ENCODE measurements at regions not wholly inside any gene's neighbourhood (a gene's known extent, or its start where the extent isn't known, plus 50 kb on each side); places are given as distances from the start of the nearest gene placed in this dataset.

DNA sequence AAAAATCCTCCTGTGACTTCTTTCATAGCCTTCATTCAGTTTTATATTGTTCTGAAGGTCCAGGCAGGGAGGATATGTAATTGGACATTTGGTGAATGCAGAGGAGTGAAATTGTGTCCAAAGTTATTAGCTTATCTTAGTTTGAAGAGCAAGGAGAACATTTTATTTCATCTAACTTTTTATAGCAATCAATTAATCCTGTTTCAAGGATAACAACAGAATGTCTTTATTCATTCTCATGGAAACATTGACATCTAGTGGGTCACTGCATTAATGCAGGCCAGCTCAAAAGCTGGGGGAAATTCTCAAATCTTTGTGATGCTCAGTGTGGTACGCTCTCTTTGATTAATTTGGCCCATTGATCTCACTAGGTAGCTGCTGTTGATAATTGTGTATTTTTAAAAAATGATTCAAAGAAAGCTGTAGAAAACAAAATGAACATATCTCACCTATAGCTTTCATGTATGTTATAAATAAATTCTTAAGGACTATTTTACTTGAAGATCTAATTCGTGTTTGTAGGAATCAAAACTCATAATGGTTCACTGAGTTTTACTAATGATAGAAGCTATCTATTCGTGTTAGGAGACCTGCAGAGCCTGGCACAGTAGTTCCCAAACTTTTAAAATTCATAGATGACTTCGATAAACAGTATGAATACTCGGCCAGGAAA, 150.8 kb upstream of the KCNMB2 start:
- no peak overlapping the region for H3K4me3 ChIP-seq
- H3K27ac ChIP-seq: peak overlapping the region in 1 of 2 donors; percentile 41
- DNase-seq: peak in 1 of 4 donors; percentile 63
- H3K9me3 ChIP-seq: no peaks in the 10 kb centered on the region
- H3K4me1 ChIP-seq: peaks cover 0 to 9% of the 10 kb centered on the region in 2 donors
- no peaks in the 10 kb centered on the region for H3K27me3 ChIP-seq
- ATAC-seq: peak; percentile 85
- H3K36me3 ChIP-seq: no peaks in the 10 kb centered on the region
- intact Hi-C loops (cut with DNase I): no loop called here
- TF ChIP-seq, protein P1, sequence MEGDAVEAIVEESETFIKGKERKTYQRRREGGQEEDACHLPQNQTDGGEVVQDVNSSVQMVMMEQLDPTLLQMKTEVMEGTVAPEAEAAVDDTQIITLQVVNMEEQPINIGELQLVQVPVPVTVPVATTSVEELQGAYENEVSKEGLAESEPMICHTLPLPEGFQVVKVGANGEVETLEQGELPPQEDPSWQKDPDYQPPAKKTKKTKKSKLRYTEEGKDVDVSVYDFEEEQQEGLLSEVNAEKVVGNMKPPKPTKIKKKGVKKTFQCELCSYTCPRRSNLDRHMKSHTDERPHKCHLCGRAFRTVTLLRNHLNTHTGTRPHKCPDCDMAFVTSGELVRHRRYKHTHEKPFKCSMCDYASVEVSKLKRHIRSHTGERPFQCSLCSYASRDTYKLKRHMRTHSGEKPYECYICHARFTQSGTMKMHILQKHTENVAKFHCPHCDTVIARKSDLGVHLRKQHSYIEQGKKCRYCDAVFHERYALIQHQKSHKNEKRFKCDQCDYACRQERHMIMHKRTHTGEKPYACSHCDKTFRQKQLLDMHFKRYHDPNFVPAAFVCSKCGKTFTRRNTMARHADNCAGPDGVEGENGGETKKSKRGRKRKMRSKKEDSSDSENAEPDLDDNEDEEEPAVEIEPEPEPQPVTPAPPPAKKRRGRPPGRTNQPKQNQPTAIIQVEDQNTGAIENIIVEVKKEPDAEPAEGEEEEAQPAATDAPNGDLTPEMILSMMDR (IDR thresholded peaks at IDR 0.05): peak; percentile 69 to 71

DNA sequence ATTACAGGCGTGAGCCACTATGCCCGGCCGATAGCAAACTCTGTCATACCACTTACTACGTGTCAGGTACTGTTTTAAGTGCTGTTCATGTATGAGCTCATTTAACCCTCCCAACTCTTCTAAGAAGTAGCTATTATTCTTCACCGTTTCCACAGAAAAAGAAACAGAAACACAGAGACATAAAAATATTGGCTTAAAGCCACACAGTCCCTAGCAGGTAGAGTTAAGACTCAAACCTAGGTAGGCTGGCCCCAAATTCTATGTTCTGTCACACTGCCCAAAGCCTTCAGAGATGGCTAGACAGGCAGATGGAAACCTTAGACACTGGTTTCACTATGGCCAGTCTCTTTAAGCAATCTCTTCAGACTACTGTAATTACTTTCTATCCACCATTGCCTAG, 149.8 kb upstream of the KCNMB2 start:
- no peak overlapping the region for H3K27ac ChIP-seq
- intact Hi-C loops (cut with DNase I): no loop called here
- no peak overlapping the region for H3K4me3 ChIP-seq
- DNase-seq: no peak
- no peaks in the 10 kb centered on the region for H3K27me3 ChIP-seq
- peaks cover 0 to 9% of the 10 kb centered on the region in 2 donors for H3K4me1 ChIP-seq
- H3K36me3 ChIP-seq: no peaks in the 10 kb centered on the region
- TF ChIP-seq, protein P1 (IDR thresholded peaks at IDR 0.05): no peak
- H3K9me3 ChIP-seq: no peaks in the 10 kb centered on the region
- peak; percentile 32 for ATAC-seq

DNA sequence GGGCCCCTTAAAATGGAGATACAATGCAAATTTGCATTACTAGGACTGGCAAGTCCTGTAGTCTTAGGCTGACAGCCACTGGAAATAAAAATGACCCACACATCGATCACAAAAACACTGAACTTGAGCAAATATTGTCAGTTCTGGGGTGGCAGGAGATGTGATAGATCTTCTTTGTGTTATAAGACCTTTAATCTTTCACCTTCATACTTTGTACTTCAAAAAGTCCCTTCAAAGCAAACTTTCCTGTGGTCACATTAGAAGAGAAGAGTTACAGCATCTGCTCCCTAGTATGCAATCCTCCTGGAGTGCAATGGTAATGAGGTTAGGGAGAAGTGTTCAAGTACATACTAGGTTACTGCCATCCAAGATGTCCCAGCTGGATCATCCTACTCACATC, 149.4 kb upstream of the KCNMB2 start:
- ATAC-seq (no peak), DNase-seq (no peak)
- intact Hi-C loops (cut with DNase I): no loop called here

DNA sequence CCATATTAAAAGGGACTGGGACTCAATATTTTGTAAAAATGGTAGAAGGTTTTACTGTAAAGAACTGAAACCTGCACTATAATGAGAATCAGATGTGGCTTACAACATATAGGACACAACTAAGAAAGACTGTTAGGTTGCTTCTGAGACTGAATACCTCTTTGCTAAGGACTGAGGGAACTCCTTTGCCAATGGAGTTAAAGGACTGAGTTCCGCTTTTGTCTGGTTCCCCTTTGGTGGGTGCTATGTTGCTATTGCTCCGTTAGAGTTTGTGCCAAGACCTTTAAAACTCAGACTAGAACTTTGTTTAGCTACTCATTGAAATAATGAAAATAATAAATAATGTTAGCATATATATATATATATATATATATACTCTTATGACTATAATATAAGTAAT, 147.8 kb upstream of the KCNMB2 start:
- Histone ChIP-seq H3K36me3 (no peaks in the 10 kb centered on the region), H3K4me3 (no peak overlapping the region), H3K27me3 (no peaks in the 10 kb centered on the region), H3K4me1 (peaks cover 0 to 9% of the 10 kb centered on the region in 2 donors), H3K9me3 (no peaks in the 10 kb centered on the region), H3K27ac (no peak overlapping the region)
- ATAC-seq (no peak), DNase-seq (no peak)
- TF ChIP-seq, protein P1 (IDR thresholded peaks at IDR 0.05): no peak
- intact Hi-C loops (cut with DNase I): no loop called here

More for the DNA sequence above, 149.4 kb upstream of the KCNMB2 start:
- H3K4me1 ChIP-seq: peaks cover 0 to 9% of the 10 kb centered on the region in 2 donors
- no peak overlapping the region for H3K27ac ChIP-seq
- no peaks in the 10 kb centered on the region for H3K9me3 ChIP-seq
- TF ChIP-seq, protein P1 (IDR thresholded peaks at IDR 0.05): no peak
- H3K27me3 ChIP-seq: no peaks in the 10 kb centered on the region
- H3K4me3 ChIP-seq: no peak overlapping the region
- H3K36me3 ChIP-seq: no peaks in the 10 kb centered on the region

DNA sequence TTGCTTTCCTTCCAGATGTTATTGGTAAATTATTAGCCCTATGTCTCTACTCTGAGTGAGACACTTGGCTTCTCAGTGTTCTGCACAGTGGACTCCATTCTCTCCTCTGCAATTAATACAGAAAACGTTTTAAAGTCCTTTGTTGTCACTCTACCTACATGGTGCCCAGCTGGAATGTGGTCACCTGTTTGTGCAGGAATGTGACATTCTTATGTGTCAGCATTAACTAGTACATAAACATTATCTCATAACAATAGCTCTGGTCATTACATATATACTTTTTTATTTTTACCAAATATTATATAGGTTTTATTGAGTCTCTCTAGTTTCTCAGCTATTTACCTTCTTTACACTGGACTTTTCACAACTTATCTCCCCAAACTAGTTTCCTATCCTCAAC, 147.0 kb upstream of the KCNMB2 start:
- DNase-seq: no peak
- H3K36me3 ChIP-seq: no peaks in the 10 kb centered on the region
- H3K4me3 ChIP-seq: no peak overlapping the region
- ATAC-seq: no peak
- H3K27ac ChIP-seq: no peak overlapping the region
- H3K4me1 ChIP-seq: peaks cover 0 to 9% of the 10 kb centered on the region in 2 donors
- no peaks in the 10 kb centered on the region for H3K27me3 ChIP-seq
- TF ChIP-seq, protein P1 (IDR thresholded peaks at IDR 0.05): no peak
- no peaks in the 10 kb centered on the region for H3K9me3 ChIP-seq
- intact Hi-C loops (cut with DNase I): no loop called here
